ENCODE measurements at regions not wholly inside any gene's neighbourhood (a gene's known extent, or its start where the extent isn't known, plus 50 kb on each side); places are given as distances from the start of the nearest gene placed in this dataset.
"Not testable (repeated sequence)": the region's sequence is repeated elsewhere in the genome, so short reads cannot be mapped to it uniquely, and the experiment has no call there.

DNA sequence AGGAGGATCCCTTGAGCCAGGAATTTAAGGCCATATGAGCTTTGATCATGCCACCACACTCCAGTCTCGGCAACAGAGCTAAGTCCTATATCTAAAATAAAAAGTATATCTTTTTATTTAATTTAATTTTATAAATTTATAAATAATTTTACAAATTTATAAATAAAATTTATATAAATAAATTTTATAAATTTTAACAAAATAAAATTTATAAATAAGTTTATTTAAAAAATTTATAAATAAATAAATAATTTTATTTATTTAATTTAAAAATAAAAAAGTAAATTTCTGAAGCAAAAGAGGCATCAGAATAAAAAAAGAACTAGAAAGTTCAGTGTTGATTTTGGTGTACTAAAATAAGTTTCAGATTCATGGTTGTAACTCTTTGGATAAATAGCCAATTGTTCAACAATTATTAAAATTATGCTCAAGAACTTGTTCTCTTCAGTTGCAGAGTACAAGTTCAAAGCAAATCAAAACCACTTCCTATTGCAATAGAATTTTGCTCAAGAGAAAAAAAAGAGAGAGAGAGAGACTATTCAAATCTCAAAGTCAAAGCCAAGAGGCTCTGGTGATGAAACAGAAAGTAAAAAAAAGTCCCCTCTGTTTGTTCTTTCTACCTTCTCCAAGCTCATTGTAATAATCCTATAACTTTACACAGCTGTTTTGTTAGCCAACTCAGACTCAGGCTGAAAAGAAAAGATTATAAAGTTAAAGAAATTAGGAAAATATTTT, 547.5 kb upstream of the ADGRB3 start:
- Histone ChIP-seq H2BK15ac (ENCODE audit: low read length) (no peak overlapping the region), H2AFZ (ENCODE audit: low read length) (no peak overlapping the region), H3K4me1 (ENCODE audit: control insufficient read depth in 2 of 2, insufficient read depth in 1 of 2, low read depth in 1 of 2, low read length in 2 of 2) (no peaks in the 10 kb centered on the region), H3K79me1 (ENCODE audit: low read depth, low read length) (no peaks in the 10 kb centered on the region), H3K27ac (replicated peaks; ENCODE audit: low read length) (no peak overlapping the region), H3K23ac (ENCODE audit: low read depth, low read length, poor library complexity) (no peak overlapping the region), H3K14ac (ENCODE audit: low read length) (no peak overlapping the region), H3K9me3 (replicated peaks in 1 of 2; ENCODE audit: control insufficient read depth in 2 of 2, insufficient read depth in 1 of 2, low read depth in 1 of 2, low read length in 2 of 2) (no peaks in the 10 kb centered on the region), H4K91ac (ENCODE audit: low read depth, low read length, poor library complexity) (no peak overlapping the region), H4K8ac (ENCODE audit: low read depth, low read length) (no peak overlapping the region), H3K36me3 (replicated peaks in 1 of 2; ENCODE audit: control insufficient read depth in 2 of 2, insufficient read depth in 2 of 2, low read length in 2 of 2) (no peaks in the 10 kb centered on the region), H3K9ac (ENCODE audit: low read depth, low read length, poor library complexity) (no peak overlapping the region), H3K4ac (ENCODE audit: low read length) (no peak overlapping the region), H2AK5ac (ENCODE audit: low read depth, low read length) (no peak overlapping the region), H3K4me2 (ENCODE audit: insufficient read depth, low read length, poor library complexity, severe bottlenecking) (no peak overlapping the region), H3K4me3 (ENCODE audit: low read length in 2 of 2) (peak overlapping the region in 1 of 2 donors; percentile 68), H3K27me3 (ENCODE audit: control insufficient read depth in 3 of 3, insufficient read depth in 3 of 3, low read depth in 1 of 3, low read length in 3 of 3) (no peaks in the 10 kb centered on the region), H2BK12ac (ENCODE audit: low read length) (no peak overlapping the region), H2BK5ac (ENCODE audit: low read length) (no peak overlapping the region), H3K18ac (ENCODE audit: low read length) (no peak overlapping the region), H2BK120ac (ENCODE audit: low read depth, low read length) (no peak overlapping the region)
- WGBS, 2 donors (ENCODE audit: extremely low coverage in 2 of 2, insufficient read length in 2 of 2, insufficient replicate concordance in 1 of 2): no CpG with 5 or more reads among the region's 1 CpG
- no peak for DNase-seq (ENCODE audit: low spot score)

GRCh38 chr6:68086199-68086598, 548.9 kb upstream of the ADGRB3 start:
- H2BK120ac ChIP-seq (ENCODE audit: low read depth, low read length): no peak overlapping the region
- no peak overlapping the region for H2BK5ac ChIP-seq (ENCODE audit: low read length)
- H3K27ac ChIP-seq (replicated peaks; ENCODE audit: low read length): no peak overlapping the region
- H2AK5ac ChIP-seq (ENCODE audit: low read depth, low read length): no peak overlapping the region
- no peak for DNase-seq (ENCODE audit: low spot score)
- H3K36me3 ChIP-seq (replicated peaks in 1 of 2; ENCODE audit: control insufficient read depth in 2 of 2, insufficient read depth in 2 of 2, low read length in 2 of 2): no peaks in the 10 kb centered on the region
- no peak overlapping the region for H4K91ac ChIP-seq (ENCODE audit: low read depth, low read length, poor library complexity)
- H3K4me1 ChIP-seq (ENCODE audit: control insufficient read depth in 2 of 2, insufficient read depth in 1 of 2, low read depth in 1 of 2, low read length in 2 of 2): no peaks in the 10 kb centered on the region
- H3K27me3 ChIP-seq (ENCODE audit: control insufficient read depth in 3 of 3, insufficient read depth in 3 of 3, low read depth in 1 of 3, low read length in 3 of 3): no peaks in the 10 kb centered on the region
- H3K14ac ChIP-seq (ENCODE audit: low read length): no peak overlapping the region
- no peak overlapping the region for H3K4ac ChIP-seq (ENCODE audit: low read length)
- H3K23ac ChIP-seq (ENCODE audit: low read depth, low read length, poor library complexity): no peak overlapping the region
- H3K9ac ChIP-seq (ENCODE audit: low read depth, low read length, poor library complexity): no peak overlapping the region
- no peak overlapping the region for H3K4me2 ChIP-seq (ENCODE audit: insufficient read depth, low read length, poor library complexity, severe bottlenecking)
- H3K18ac ChIP-seq (ENCODE audit: low read length): no peak overlapping the region
- no peak overlapping the region for H2AFZ ChIP-seq (ENCODE audit: low read length)
- no peak overlapping the region for H3K4me3 ChIP-seq (ENCODE audit: low read length in 2 of 2)
- H2BK15ac ChIP-seq (ENCODE audit: low read length): no peak overlapping the region
- H4K8ac ChIP-seq (ENCODE audit: low read depth, low read length): no peak overlapping the region
- H3K79me1 ChIP-seq (ENCODE audit: low read depth, low read length): no peaks in the 10 kb centered on the region
- no peaks in the 10 kb centered on the region for H3K9me3 ChIP-seq (replicated peaks in 1 of 2; ENCODE audit: control insufficient read depth in 2 of 2, insufficient read depth in 1 of 2, low read depth in 1 of 2, low read length in 2 of 2)
- H2BK12ac ChIP-seq (ENCODE audit: low read length): no peak overlapping the region
- WGBS, 2 donors (ENCODE audit: extremely low coverage in 2 of 2, insufficient read length in 2 of 2, insufficient replicate concordance in 1 of 2): no CpG with 5 or more reads among the region's 4 CpGs

DNA sequence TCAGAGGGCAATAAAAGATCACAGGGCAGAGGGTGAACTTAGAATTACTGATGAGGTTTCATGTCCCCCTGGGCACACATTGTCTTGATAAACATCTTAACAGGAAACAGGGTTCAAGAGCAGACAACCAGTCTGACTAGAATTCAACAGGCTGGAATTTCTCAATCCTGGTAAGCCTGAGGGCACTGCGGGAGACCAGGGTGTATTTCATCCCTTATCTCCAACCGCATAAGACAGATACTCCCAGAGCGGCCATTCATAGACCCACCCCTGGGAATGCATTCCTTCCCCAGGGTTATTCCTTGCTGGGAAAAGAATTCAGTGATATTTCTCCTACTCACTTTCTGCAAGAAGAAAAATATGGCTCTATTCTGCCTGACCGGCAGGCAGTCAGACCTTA, 549.5 kb upstream of the ADGRB3 start:
- not testable (repeated sequence) for H3K4me1 ChIP-seq (ENCODE audit: control insufficient read depth in 2 of 2, insufficient read depth in 1 of 2, low read depth in 1 of 2, low read length in 2 of 2); H2AFZ ChIP-seq (ENCODE audit: low read length); H3K4ac ChIP-seq (ENCODE audit: low read length); H3K14ac ChIP-seq (ENCODE audit: low read length); H3K23ac ChIP-seq (ENCODE audit: low read depth, low read length, poor library complexity); H2BK5ac ChIP-seq (ENCODE audit: low read length); H3K18ac ChIP-seq (ENCODE audit: low read length); H3K9me3 ChIP-seq (replicated peaks in 1 of 2; ENCODE audit: control insufficient read depth in 2 of 2, insufficient read depth in 1 of 2, low read depth in 1 of 2, low read length in 2 of 2); H3K27ac ChIP-seq (replicated peaks; ENCODE audit: low read length); H4K8ac ChIP-seq (ENCODE audit: low read depth, low read length); DNase-seq (ENCODE audit: low spot score); H2AK5ac ChIP-seq (ENCODE audit: low read depth, low read length); H2BK120ac ChIP-seq (ENCODE audit: low read depth, low read length); H4K91ac ChIP-seq (ENCODE audit: low read depth, low read length, poor library complexity); H2BK12ac ChIP-seq (ENCODE audit: low read length); H3K79me1 ChIP-seq (ENCODE audit: low read depth, low read length); H3K27me3 ChIP-seq (ENCODE audit: control insufficient read depth in 3 of 3, insufficient read depth in 3 of 3, low read depth in 1 of 3, low read length in 3 of 3); H3K4me2 ChIP-seq (ENCODE audit: insufficient read depth, low read length, poor library complexity, severe bottlenecking); H2BK15ac ChIP-seq (ENCODE audit: low read length); H3K4me3 ChIP-seq (ENCODE audit: low read length in 2 of 2); H3K36me3 ChIP-seq (replicated peaks in 1 of 2; ENCODE audit: control insufficient read depth in 2 of 2, insufficient read depth in 2 of 2, low read length in 2 of 2); H3K9ac ChIP-seq (ENCODE audit: low read depth, low read length, poor library complexity)
- WGBS, 2 donors (ENCODE audit: extremely low coverage in 2 of 2, insufficient read length in 2 of 2, insufficient replicate concordance in 1 of 2): no CpG with 5 or more reads among the region's 4 CpGs

- H2AK5ac ChIP-seq (ENCODE audit: low read depth, low read length): no peak overlapping the region
- no peak overlapping the region for H3K18ac ChIP-seq (ENCODE audit: low read length)
- no peak for DNase-seq (ENCODE audit: low spot score)
- no peak overlapping the region for H3K9ac ChIP-seq (ENCODE audit: low read depth, low read length, poor library complexity)
- H3K14ac ChIP-seq (ENCODE audit: low read length): no peak overlapping the region
- no peak overlapping the region for H3K23ac ChIP-seq (ENCODE audit: low read depth, low read length, poor library complexity)
- no peak overlapping the region for H3K4me3 ChIP-seq (ENCODE audit: low read length in 2 of 2)
- no peaks in the 10 kb centered on the region for H3K4me1 ChIP-seq (ENCODE audit: control insufficient read depth in 2 of 2, insufficient read depth in 1 of 2, low read depth in 1 of 2, low read length in 2 of 2)
- H3K4me2 ChIP-seq (ENCODE audit: insufficient read depth, low read length, poor library complexity, severe bottlenecking): no peak overlapping the region
- no peak overlapping the region for H2BK15ac ChIP-seq (ENCODE audit: low read length)
- H3K27me3 ChIP-seq (ENCODE audit: control insufficient read depth in 3 of 3, insufficient read depth in 3 of 3, low read depth in 1 of 3, low read length in 3 of 3): no peaks in the 10 kb centered on the region
- H2BK5ac ChIP-seq (ENCODE audit: low read length): no peak overlapping the region
- H3K9me3 ChIP-seq (replicated peaks in 1 of 2; ENCODE audit: control insufficient read depth in 2 of 2, insufficient read depth in 1 of 2, low read depth in 1 of 2, low read length in 2 of 2): no peaks in the 10 kb centered on the region
- no peak overlapping the region for H2AFZ ChIP-seq (ENCODE audit: low read length)
- H4K8ac ChIP-seq (ENCODE audit: low read depth, low read length): no peak overlapping the region
- H3K27ac ChIP-seq (replicated peaks; ENCODE audit: low read length): no peak overlapping the region
- H3K79me1 ChIP-seq (ENCODE audit: low read depth, low read length): no peaks in the 10 kb centered on the region
- H4K91ac ChIP-seq (ENCODE audit: low read depth, low read length, poor library complexity): no peak overlapping the region
- H2BK12ac ChIP-seq (ENCODE audit: low read length): no peak overlapping the region
- no peak overlapping the region for H2BK120ac ChIP-seq (ENCODE audit: low read depth, low read length)
- H3K4ac ChIP-seq (ENCODE audit: low read length): no peak overlapping the region
- H3K36me3 ChIP-seq (replicated peaks in 1 of 2; ENCODE audit: control insufficient read depth in 2 of 2, insufficient read depth in 2 of 2, low read length in 2 of 2): no peaks in the 10 kb centered on the region
Observed at GRCh38 chr6:68082086-68082485, 553.0 kb upstream of the ADGRB3 start.

All from neuronal stem cell (in vitro differentiated cells).